Cardiac septum (tissue), 1 donor: ENCODE measurements at regions not wholly inside any gene's neighbourhood (a gene's known extent, or its start where the extent isn't known, plus 50 kb on each side); places are given as distances from the start of the nearest gene placed in this dataset.

ENCODE experiments used
- DNase-seq: peaks from one replicate; pipeline ENCODE4 v3.0.0-alpha.2; 2020; ENCODE audit warnings: low spot score
- intact Hi-C: fragments of 100-400 bp; cut with DNase I; formaldehyde crosslinking; loops from one replicate; pipeline ENCODE4 v1.14.0; 2022
- donor health status: DM: no; HTN: no; CAD: no.

- peak; percentile 19 for DNase-seq
- intact Hi-C loops = no loop called here
These were observed 672.4 kb downstream of the TSPY10 start for GRCh38 chrY:10200065-10200464.
